Astrocyte of the cerebellum (primary cell): ENCODE measurements at regions not wholly inside any gene's neighbourhood (a gene's known extent, or its start where the extent isn't known, plus 50 kb on each side); places are given as distances from the start of the nearest gene placed in this dataset.

Source experiments
- DNase-seq: peaks from one replicate; pipeline ENCODE4 v3.0.0-alpha.2; 2011; ENCODE audit warnings: low read depth
- H3K4me3 ChIP-seq: 2 replicates; pipeline ENCODE4 v1.5.1; 2011; ENCODE audit warnings: mild to moderate bottlenecking, low read depth, low read length, moderate library complexity
- in situ Hi-C: cut with HindIII; loops from 2 replicates; pipeline ENCODE4 v1.10.0; 2017; ENCODE audit warnings: low sequenced_read_pairs
- TF ChIP-seq, protein P1 (sequence below): IDR thresholded peaks from 2 replicates; pipeline ENCODE4 v1.5.1; 2012; ENCODE audit warnings: low read length, low read depth, moderate library complexity, mild to moderate bottlenecking; ENCODE audit errors: missing control alignments

- TF ChIP-seq, protein P1, sequence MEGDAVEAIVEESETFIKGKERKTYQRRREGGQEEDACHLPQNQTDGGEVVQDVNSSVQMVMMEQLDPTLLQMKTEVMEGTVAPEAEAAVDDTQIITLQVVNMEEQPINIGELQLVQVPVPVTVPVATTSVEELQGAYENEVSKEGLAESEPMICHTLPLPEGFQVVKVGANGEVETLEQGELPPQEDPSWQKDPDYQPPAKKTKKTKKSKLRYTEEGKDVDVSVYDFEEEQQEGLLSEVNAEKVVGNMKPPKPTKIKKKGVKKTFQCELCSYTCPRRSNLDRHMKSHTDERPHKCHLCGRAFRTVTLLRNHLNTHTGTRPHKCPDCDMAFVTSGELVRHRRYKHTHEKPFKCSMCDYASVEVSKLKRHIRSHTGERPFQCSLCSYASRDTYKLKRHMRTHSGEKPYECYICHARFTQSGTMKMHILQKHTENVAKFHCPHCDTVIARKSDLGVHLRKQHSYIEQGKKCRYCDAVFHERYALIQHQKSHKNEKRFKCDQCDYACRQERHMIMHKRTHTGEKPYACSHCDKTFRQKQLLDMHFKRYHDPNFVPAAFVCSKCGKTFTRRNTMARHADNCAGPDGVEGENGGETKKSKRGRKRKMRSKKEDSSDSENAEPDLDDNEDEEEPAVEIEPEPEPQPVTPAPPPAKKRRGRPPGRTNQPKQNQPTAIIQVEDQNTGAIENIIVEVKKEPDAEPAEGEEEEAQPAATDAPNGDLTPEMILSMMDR: no peak
- in situ Hi-C loops: no loop called here
These were observed 74.6 kb upstream of the CREB3L1 start for GRCh38 chr11:46202696-46203391.

DNA sequence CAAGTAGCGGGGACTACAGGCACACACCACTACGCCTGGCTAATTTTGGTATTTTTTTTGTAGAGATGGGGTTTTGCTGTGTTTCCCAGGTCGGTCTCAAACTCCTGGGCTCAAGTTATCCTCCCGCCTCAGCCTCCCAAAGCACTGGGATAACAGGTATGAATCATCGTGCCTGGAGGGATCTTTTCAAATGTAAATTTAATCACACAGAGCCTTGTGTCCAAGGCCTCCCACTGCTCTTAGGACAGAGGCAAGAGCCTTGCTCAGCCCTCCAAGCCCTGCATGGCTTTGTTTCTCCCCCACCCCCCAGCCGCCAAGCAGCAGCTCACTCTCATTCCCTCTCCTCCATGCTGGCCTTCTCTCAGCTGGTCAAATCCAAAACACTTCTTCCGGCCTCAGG is 75.3 kb upstream of the CREB3L1 start:
- TF ChIP-seq, protein P1: no peak

More at GRCh38 chr11:46202696-46203391, 74.6 kb upstream of the CREB3L1 start:
- DNase-seq: no peak
- no peak overlapping the region for H3K4me3 ChIP-seq

DNA sequence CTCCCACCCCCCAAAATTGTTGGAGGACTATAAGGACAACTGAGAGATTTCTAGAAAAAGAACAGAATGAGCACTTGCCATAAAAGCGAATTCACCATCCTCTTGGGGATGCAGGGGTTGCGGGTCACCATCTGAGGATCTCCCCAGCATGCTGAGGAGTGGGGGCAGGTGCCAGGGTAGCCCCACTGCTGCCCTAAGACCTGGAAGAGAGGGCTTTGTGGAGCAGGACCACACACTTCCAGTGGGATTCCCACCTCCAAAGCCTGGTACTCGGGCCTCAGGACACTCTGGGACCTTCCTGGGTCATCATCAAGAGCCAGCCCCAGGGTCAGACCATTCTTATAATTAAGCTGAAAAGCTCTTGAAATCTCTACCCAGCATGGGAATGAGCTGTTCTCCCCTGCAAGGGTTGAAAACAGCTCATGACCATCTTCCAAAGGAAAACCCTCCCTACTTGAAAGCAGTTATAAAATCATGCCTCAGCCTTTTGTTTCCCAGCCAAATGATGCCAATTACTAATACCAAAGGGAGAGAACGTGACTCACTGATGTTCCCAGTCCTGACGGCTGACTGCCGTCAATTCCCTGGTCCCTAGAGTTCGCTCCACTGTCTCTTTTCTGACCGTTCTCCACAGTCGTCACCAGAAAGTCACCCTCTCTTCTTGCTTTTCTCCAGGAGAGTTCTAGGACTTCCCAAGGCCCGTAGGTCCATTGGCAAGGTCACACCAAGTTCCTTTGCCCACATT is 76.8 kb upstream of the CREB3L1 start:
- no peak overlapping the region for H3K4me3 ChIP-seq
- in situ Hi-C loops: no loop called here
- TF ChIP-seq, protein P1: no peak
- no peak for DNase-seq

More for the DNA sequence above, 75.3 kb upstream of the CREB3L1 start:
- no peak overlapping the region for H3K4me3 ChIP-seq
- in situ Hi-C loops: no loop called here
- DNase-seq: no peak

DNA sequence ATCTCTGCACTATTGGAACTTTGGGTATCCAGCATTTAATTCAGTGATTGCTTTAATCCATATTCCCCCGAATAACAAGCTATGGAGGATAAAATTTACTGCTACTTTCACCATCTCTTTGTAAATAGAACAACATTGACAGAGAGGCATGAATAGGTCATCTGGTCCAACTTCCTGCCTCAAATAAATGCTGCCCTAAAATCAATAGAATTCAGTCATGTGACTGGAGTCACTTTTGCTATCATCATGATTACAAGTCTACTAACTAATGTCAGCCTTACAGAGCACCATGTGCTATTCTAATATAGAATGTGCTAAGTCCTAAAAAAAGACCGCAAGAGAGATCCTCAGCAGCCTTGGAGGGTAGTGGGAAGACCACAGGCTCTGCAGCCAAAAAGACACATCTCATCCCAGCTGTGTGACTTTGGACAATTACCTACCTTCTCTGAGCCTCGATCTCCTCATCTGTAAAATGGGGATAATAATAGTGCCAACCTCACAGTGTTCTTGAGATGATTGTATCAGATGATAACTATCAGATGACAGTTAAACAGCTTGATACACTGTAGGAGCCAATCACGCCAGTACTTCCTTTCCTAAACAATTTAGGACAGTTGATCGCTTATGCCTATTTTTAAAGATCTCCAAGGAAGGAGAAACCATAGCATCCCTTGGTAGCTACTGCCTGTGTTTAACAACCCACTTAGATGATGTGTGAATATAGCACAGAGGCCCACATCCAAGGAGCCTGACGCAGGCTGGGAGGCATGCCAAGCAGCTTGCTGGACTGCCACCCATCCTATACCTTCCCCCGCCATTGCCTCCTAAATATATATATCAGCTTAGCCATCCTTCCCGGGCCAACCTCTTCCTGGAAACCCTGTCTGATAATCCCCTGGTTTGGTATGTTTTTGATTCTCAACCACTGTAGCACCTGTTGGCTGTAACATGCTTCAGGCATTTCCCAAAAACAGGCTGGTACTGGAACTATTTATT is 77.3 kb upstream of the PHF21A start:
- no peak for DNase-seq
- no peak overlapping the region for H3K4me3 ChIP-seq
- in situ Hi-C loops: no loop called here
- TF ChIP-seq, protein P1: no peak

DNA sequence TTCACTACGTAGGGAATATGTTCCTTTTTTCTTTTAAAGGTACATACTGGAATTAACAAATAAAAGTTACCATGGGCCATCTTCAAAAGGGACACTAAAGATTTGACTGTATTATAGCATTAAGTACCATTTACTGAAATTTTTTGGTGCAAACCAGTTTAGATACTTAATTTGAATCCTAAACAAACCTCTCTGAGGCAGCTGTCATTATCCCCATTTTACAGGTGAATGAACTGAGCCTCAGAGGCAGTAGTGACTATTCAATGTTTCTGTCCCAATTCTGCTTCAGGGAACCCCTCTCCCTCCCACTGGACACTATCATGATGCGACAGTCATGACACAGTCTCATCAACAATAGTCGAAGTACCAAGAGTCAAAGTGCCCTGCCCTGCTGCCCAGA is 76.2 kb upstream of the PHF21A start:
- no peak for DNase-seq
- TF ChIP-seq, protein P1: no peak
- in situ Hi-C loops: no loop called here
- H3K4me3 ChIP-seq: no peak overlapping the region

GRCh38 chr11:46188017-46188416 is 66.8 kb upstream of the PHF21A start:
- no peak for DNase-seq
- no peak overlapping the region for H3K4me3 ChIP-seq
- in situ Hi-C loops: no loop called here
- TF ChIP-seq, protein P1: no peak
